B cell (primary cell): ENCODE measurements at regions not wholly inside any gene's neighbourhood (a gene's known extent, or its start where the extent isn't known, plus 50 kb on each side); places are given as distances from the start of the nearest gene placed in this dataset.

Experiments used
- ATAC-seq: fragments of 200-7000 bp; cut with Tn5 transposase; one replicate; pipeline ENCODE4 v1.10.0; 2021; ENCODE audit warnings: low read depth, mild to moderate bottlenecking, moderate number of reproducible peaks, moderate library complexity
- CTCF ChIA-PET: fragments of 350-600 bp; sonication (Branson Sonifier 250); formaldehyde crosslinking; loops from one replicate; lab custom pipeline; 2021; ENCODE audit warnings: antibody characterized with exemption, inconsistent platforms; lab: Charles Lee
- POLR2A ChIA-PET: fragments of 350-600 bp; sonication (Branson Sonifier 250); formaldehyde crosslinking; loops from one replicate; lab custom pipeline; 2021; ENCODE audit warnings: antibody characterized with exemption; lab: Charles Lee
- DNase-seq: peaks from one replicate; pipeline ENCODE4 v3.0.0; 2013
- H2AFZ ChIP-seq: 2 replicates; pipeline ENCODE4 v1.6.1; 2012; ENCODE audit warnings: mild to moderate bottlenecking, low read depth, low read length; ENCODE audit not compliant: insufficient read depth, poor library complexity, severe bottlenecking
- H3K27ac ChIP-seq, 2 donors: 1 replicate in 1 of 2; 2 replicates in 1 of 2; pipeline ENCODE4 v1.5.1; 2012 to 2013; ENCODE audit warnings: low read length in 2 of 2, mild to moderate bottlenecking in 2 of 2, moderate library complexity in 1 of 2
- H3K27me3 ChIP-seq, 4 experiments: fragments of 200-600 bp in 1 of 4; sonication (generic) in 1 of 4; replicated peaks in 1 of 4; 1 replicate in 2 of 4; 2 replicates in 2 of 4; pipeline versions ENCODE4 v1.6.1 to v1.7.0; 2013 to 2016; ENCODE audit warnings: low read length in 3 of 4, mild to moderate bottlenecking in 2 of 4, mixed read lengths in 1 of 4, moderate library complexity in 1 of 4; ENCODE audit not compliant: insufficient read depth in 4 of 4, control insufficient read depth in 3 of 4; ENCODE audit errors: control extremely low read depth in 1 of 4
- H3K36me3 ChIP-seq, 2 experiments: replicated peaks in 1 of 2; 1 replicate in 1 of 2; 2 replicates in 1 of 2; pipeline versions ENCODE4 v1.6.1 to v1.7.1; 2013; ENCODE audit warnings: low read length in 1 of 2; ENCODE audit not compliant: insufficient read depth in 2 of 2, control insufficient read depth in 1 of 2; ENCODE audit errors: control extremely low read depth in 1 of 2, extremely low read depth in 1 of 2
- H3K4me1 ChIP-seq, 2 donors: fragments of 200-600 bp in 1 of 2; sonication (generic) in 1 of 2; 1 replicate in 1 of 2; 2 replicates in 1 of 2; pipeline versions ENCODE4 v1.5.1 to v1.6.1; 2013 to 2017; ENCODE audit warnings: low read length in 2 of 2; ENCODE audit not compliant: control insufficient read depth in 2 of 2, insufficient read depth in 2 of 2
- H3K4me2 ChIP-seq: replicated peaks from 2 replicates; pipeline ENCODE3; 2012; ENCODE audit warnings: mild to moderate bottlenecking, low read depth, low read length; ENCODE audit not compliant: poor library complexity, severe bottlenecking
- H3K4me3 ChIP-seq, 5 experiments: fragments of 200-600 bp in 1 of 5; sonication (generic) in 1 of 5; 1 replicate in 3 of 5; 2 replicates in 2 of 5; pipeline versions ENCODE4 v1.5.1 to v1.7.0; 2011 to 2016; ENCODE audit warnings: low read length in 4 of 5, mild to moderate bottlenecking in 4 of 5, low read depth in 2 of 5, control low read depth in 1 of 5, moderate library complexity in 1 of 5; ENCODE audit not compliant: insufficient read depth in 1 of 5; ENCODE audit errors: control extremely low read depth in 1 of 5, extremely low read depth in 1 of 5
- H3K79me2 ChIP-seq: fragments of 200-600 bp; sonication (generic); one replicate; pipeline ENCODE4 v1.6.0; 2016; ENCODE audit warnings: low read length; ENCODE audit not compliant: control insufficient read depth, insufficient read depth
- H3K9ac ChIP-seq: fragments of 200-600 bp; sonication (generic); 2 replicates; pipeline ENCODE4 v1.6.1; 2017; ENCODE audit warnings: mild to moderate bottlenecking, low read length, moderate library complexity
- H3K9me3 ChIP-seq, 3 donors: one replicate each; pipeline versions ENCODE4 v1.6.1 to v1.7.1; 2013; ENCODE audit warnings: low read length in 2 of 3; ENCODE audit not compliant: control insufficient read depth in 2 of 3, insufficient read depth in 1 of 3; ENCODE audit errors: control extremely low read depth in 1 of 3
- H4K20me1 ChIP-seq: 2 replicates; pipeline ENCODE4 v1.6.0; 2012; ENCODE audit warnings: mild to moderate bottlenecking, low read length; ENCODE audit not compliant: insufficient read depth, control insufficient read depth, poor library complexity, severe bottlenecking
- H3K27ac Mint-ChIP-seq: one replicate; pipeline ENCODE4 v1.8.0; 2021; ENCODE audit warnings: mixed read lengths
- H3K27me3 Mint-ChIP-seq: one replicate; pipeline ENCODE4 v1.8.0; 2021; ENCODE audit warnings: mixed read lengths
- H3K4me1 Mint-ChIP-seq: one replicate; pipeline ENCODE4 v1.8.0; 2021; ENCODE audit warnings: mixed read lengths
- H3K4me3 Mint-ChIP-seq: one replicate; pipeline ENCODE4 v1.8.0; 2021; ENCODE audit warnings: mixed read lengths
- H3K9me3 Mint-ChIP-seq: one replicate; pipeline ENCODE4 v1.8.0; 2022; ENCODE audit warnings: mixed read lengths; ENCODE audit not compliant: insufficient read depth
- EZH2 ChIP-seq: IDR thresholded peaks from 2 replicates; pipeline ENCODE4 v1.6.1; 2012; ENCODE audit warnings: borderline replicate concordance, low read depth, mild to moderate bottlenecking, moderate library complexity, low read length; ENCODE audit not compliant: insufficient read depth, poor library complexity, severe bottlenecking
- WGBS: methylation state at CpG from one replicate; pipeline ENCODE4 v1.1.5; 2013; ENCODE audit warnings: missing lambda C conversion rate; ENCODE audit not compliant: insufficient coverage; 5-methylcytosine and 5-hydroxymethylcytosine counted together
- intact Hi-C: fragments of 100-400 bp; cut with micrococcal nuclease; formaldehyde crosslinking; loops from one replicate; pipeline ENCODE4 v1.10.0; 2022
- TF ChIP-seq, protein P1 (sequence below): fragments of 200-600 bp; IDR thresholded peaks from one replicate; pipeline ENCODE4 v1.8.0; 2022; ENCODE audit warnings: antibody characterized with exemption, mild to moderate bottlenecking

DNA sequence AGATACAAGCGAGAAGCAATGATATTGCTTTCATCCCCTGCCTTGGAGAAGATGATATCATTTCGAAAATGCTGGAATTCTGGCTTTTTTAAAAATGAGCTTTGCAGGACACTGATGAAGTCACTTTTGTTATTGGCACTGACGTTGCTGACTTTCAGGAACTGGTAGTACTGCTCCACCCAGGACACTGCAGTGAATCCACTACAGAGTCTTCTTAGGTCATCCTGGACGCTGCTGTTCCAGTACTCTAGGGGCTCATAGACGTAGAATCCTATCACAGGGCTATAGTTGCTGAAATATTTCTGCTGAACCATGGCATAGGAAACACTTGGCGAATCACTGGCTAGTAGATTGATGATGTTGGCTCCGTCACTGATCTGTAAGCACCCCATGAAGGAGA, 97.2 kb downstream of the OPN5 start:
- Mint-ChIP-seq H3K9me3 (no peaks in the 10 kb centered on the region), H3K4me3 (no peak overlapping the region), H3K4me1 (no peaks in the 10 kb centered on the region), H3K27ac (no peak overlapping the region), H3K27me3 (no peaks in the 10 kb centered on the region)
- no peak overlapping the region for H3K4me2 ChIP-seq
- ATAC-seq (no peak), DNase-seq (no peak)
- H3K27me3 ChIP-seq: no peaks in the 10 kb centered on the region
- TF ChIP-seq EZH2: no peak
- TF ChIP-seq, protein P1, sequence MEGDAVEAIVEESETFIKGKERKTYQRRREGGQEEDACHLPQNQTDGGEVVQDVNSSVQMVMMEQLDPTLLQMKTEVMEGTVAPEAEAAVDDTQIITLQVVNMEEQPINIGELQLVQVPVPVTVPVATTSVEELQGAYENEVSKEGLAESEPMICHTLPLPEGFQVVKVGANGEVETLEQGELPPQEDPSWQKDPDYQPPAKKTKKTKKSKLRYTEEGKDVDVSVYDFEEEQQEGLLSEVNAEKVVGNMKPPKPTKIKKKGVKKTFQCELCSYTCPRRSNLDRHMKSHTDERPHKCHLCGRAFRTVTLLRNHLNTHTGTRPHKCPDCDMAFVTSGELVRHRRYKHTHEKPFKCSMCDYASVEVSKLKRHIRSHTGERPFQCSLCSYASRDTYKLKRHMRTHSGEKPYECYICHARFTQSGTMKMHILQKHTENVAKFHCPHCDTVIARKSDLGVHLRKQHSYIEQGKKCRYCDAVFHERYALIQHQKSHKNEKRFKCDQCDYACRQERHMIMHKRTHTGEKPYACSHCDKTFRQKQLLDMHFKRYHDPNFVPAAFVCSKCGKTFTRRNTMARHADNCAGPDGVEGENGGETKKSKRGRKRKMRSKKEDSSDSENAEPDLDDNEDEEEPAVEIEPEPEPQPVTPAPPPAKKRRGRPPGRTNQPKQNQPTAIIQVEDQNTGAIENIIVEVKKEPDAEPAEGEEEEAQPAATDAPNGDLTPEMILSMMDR: no peak
- no peaks in the 10 kb centered on the region for H3K9me3 ChIP-seq
- CTCF ChIA-PET: no interaction called here
- POLR2A ChIA-PET: no interaction called here
- no peak overlapping the region for H2AFZ ChIP-seq
- H3K4me3 ChIP-seq: no peak overlapping the region
- H3K79me2 ChIP-seq: no peaks in the 10 kb centered on the region
- H3K4me1 ChIP-seq: no peaks in the 10 kb centered on the region
- 76% methylated on average over 7 of the region's 7 CpGs for WGBS
- H3K9ac ChIP-seq: no peak overlapping the region
- H3K27ac ChIP-seq: no peak overlapping the region
- intact Hi-C loops: no loop called here
- H4K20me1 ChIP-seq: no peaks in the 10 kb centered on the region
- no peaks in the 10 kb centered on the region for H3K36me3 ChIP-seq
